ENCODE measurements at regions not wholly inside any gene's neighbourhood (a gene's known extent, or its start where the extent isn't known, plus 50 kb on each side); places are given as distances from the start of the nearest gene placed in this dataset.

GRCh38 chr7:17130281-17131059 is 168.0 kb upstream of the AHR start:
- no peaks in the 10 kb centered on the region for H3K27me3 Mint-ChIP-seq (ENCODE audit: low read depth)
- Histone ChIP-seq H4K20me1 (ENCODE audit: control insufficient read depth, insufficient read depth, insufficient read length) (no peaks in the 10 kb centered on the region), H2BK20ac (ENCODE audit: low read depth, low read length, poor library complexity, severe bottlenecking) (no peak overlapping the region), H3T11ph (ENCODE audit: low read length) (no peak overlapping the region), H4K91ac (ENCODE audit: insufficient read length, low read depth, low read length) (no peak overlapping the region), H3K18ac (ENCODE audit: insufficient read length, low read depth, low read length) (no peak overlapping the region), H3K14ac (ENCODE audit: insufficient read depth, low read length) (no peak overlapping the region), H3K27me3 (ENCODE audit: insufficient read depth, low read length) (no peaks in the 10 kb centered on the region), H2BK5ac (ENCODE audit: insufficient read length, low read length) (no peak overlapping the region), H3K4ac (ENCODE audit: low read depth, low read length) (no peak overlapping the region), H2BK120ac (ENCODE audit: low read depth, low read length, poor library complexity, severe bottlenecking) (no peak overlapping the region), H4K5ac (ENCODE audit: insufficient read length, low read depth, low read length) (no peak overlapping the region), H3K9ac (ENCODE audit: extremely low read depth, insufficient read length, low read length) (no peak overlapping the region), H3K23me2 (ENCODE audit: insufficient read length, low read depth, low read length, poor library complexity, severe bottlenecking) (no peaks in the 10 kb centered on the region), H3K56ac (ENCODE audit: insufficient read length, low read depth, low read length) (no peak overlapping the region), H3K79me2 (ENCODE audit: insufficient read depth, low read length) (no peaks in the 10 kb centered on the region), H3K27ac (ENCODE audit: insufficient read length, low read depth, low read length) (no peak overlapping the region), H2AK5ac (ENCODE audit: insufficient read length, low read length) (no peak overlapping the region), H4K8ac (replicated peaks; ENCODE audit: insufficient read length, low read depth, low read length) (no peak overlapping the region), H3K4me1 (ENCODE audit: insufficient read depth, low read length) (no peaks in the 10 kb centered on the region), H2BK12ac (ENCODE audit: insufficient read length, low read depth, low read length) (no peak overlapping the region), H3K79me1 (ENCODE audit: insufficient read depth, low read depth, low read length, poor library complexity, severe bottlenecking) (no peaks in the 10 kb centered on the region), H2BK15ac (ENCODE audit: low read depth, low read length) (no peak overlapping the region), H3K9me3 (ENCODE audit: control insufficient read depth, low read depth, low read length) (no peaks in the 10 kb centered on the region), H2AFZ (ENCODE audit: low read length) (no peak overlapping the region), H3K4me2 (ENCODE audit: insufficient read depth, insufficient read length, low read length) (no peak overlapping the region), H3K23ac (ENCODE audit: insufficient read length, low read depth, low read length) (no peak overlapping the region)
- no peak overlapping the region for H3K27ac Mint-ChIP-seq
- H3K4me1 Mint-ChIP-seq = peaks cover 5 to 7% of the 10 kb centered on the region in 2 experiments
- WGBS (ENCODE audit: extremely low coverage, insufficient read length, low lambda C conversion rate) = no CpG with 5 or more reads among the region's 5 CpGs
- H3K9me3 Mint-ChIP-seq = no peaks in the 10 kb centered on the region
- no peak for TF ChIP-seq CTCF (conservative IDR thresholded peaks at IDR 0.05)
- H3K4me3 Mint-ChIP-seq = no peak overlapping the region
- DNase-seq = no peak
- no peaks in the 10 kb centered on the region for H3K36me3 Mint-ChIP-seq (ENCODE audit: insufficient read depth in 1 of 3, low read depth in 3 of 3)
